LHCN-M2 (cell line): ENCODE measurements at regions not wholly inside any gene's neighbourhood (a gene's known extent, or its start where the extent isn't known, plus 50 kb on each side); places are given as distances from the start of the nearest gene placed in this dataset.

Source experiments
- DNase-seq: peaks from one replicate; pipeline ENCODE4 v3.0.0-alpha.2; 2012; ENCODE audit warnings: low read depth

- DNase-seq: no peak
Measured at GRCh38 chr1:56356376-56356990, 222.9 kb downstream of the PLPP3 start.

GRCh38 chr1:56355918-56356317 is 223.4 kb downstream of the PLPP3 start:
- no peak for DNase-seq

DNA sequence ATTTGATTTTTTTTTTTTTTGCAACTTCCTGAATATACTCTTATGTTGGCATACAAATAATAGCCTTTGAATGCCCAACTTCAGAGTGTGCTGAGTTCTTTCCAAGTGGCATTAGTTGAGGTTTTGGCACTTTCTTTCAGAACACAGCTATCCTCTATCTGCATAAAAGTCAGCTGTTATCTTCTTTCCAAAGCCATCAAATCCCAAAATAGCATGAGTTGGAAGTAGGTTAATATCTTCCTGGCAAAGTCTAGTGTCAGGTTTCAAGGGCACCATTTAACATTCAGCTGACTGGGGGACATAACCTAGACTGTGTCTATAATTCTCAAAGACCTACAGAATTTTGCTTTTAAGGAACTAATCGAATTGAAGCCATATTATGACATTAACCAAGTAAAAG is 223.9 kb downstream of the PLPP3 start:
- peak; percentile 62 for DNase-seq

DNA sequence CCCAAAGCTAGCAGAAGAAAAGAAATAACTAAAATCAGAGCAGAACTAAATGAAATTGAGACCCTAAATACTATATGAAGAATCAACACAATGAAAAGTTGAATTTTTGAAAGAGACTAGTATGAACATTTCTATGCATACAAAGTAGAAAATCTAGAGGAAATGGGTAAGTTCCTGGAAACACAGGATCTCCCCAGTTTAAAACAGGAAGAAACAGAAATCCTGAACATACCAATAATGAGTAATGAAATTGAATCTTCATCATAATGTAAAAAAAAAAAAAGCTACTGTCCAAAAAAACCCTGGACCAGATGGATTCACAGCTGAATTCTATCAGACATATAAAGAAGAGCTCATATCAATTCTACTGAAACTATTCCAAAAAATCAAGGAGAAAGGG is 233.5 kb downstream of the PLPP3 start:
- DNase-seq: no peak

GRCh38 chr1:56340977-56341376 is 238.4 kb downstream of the PLPP3 start:
- no peak for DNase-seq

- DNase-seq: no peak
Measured at GRCh38 chr1:56339786-56340465, 239.4 kb downstream of the PLPP3 start.

DNA sequence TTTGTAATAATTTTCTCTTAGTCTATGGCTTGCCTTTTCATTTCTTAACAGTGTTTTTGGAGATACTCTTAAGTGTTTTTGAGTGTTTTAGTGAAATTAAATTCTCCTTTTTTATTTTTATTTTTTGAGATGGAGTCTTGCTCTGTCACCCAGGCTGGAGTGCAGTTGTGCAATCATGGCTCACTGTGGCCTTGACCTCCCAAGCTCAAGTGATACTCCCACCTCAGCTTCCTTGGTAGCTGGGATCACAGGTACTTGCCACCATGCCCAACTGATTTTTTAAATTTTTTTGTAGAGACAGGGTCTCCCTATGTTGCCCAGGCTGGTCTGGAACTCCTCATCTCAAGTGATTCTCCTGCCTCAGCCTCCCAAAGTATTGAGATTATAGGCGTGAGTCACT is 240.3 kb downstream of the PLPP3 start:
- no peak for DNase-seq

GRCh38 chr1:56336982-56337381 is 242.4 kb downstream of the PLPP3 start:
- DNase-seq: no peak

GRCh38 chr1:56335394-56335793 is 244.0 kb downstream of the PLPP3 start:
- DNase-seq: no peak

- DNase-seq: no peak
Measured at GRCh38 chr1:56334047-56334446, 245.3 kb downstream of the PLPP3 start.

- DNase-seq: no peak
Measured at GRCh38 chr1:56333461-56333860, 245.9 kb downstream of the PLPP3 start.

DNA sequence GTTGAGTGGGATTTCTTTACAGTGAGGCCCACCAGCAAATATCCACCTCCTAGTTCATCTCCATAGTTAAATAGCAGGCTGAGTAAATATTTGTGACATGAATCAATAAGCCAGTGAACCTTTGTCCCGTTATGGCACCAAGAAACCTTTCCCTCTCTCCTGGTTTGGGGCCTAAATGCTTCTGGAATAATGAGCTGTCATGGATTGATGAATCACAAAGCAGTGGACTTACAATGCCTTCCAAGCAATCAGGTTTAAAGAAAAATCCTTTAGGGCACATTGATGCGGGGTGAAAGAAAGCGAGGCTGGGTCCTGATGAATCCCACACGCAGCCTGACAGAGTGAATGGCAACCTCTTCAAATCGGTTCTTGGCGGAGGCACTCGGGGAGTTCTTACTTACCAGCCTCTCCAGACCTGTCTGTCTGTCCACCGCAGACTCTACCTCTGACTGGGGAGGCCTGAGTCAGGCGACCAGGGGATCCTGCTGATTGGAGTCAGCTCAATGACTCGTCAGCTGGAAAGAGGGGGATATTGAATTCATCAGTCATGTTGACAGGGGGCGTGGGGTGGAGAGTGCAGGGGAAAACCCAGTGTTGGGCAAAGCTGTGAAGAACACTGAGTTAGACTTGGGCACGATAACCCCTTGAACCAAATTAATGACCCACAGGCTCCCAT is 247.3 kb downstream of the PLPP3 start:
- DNase-seq: no peak

DNA sequence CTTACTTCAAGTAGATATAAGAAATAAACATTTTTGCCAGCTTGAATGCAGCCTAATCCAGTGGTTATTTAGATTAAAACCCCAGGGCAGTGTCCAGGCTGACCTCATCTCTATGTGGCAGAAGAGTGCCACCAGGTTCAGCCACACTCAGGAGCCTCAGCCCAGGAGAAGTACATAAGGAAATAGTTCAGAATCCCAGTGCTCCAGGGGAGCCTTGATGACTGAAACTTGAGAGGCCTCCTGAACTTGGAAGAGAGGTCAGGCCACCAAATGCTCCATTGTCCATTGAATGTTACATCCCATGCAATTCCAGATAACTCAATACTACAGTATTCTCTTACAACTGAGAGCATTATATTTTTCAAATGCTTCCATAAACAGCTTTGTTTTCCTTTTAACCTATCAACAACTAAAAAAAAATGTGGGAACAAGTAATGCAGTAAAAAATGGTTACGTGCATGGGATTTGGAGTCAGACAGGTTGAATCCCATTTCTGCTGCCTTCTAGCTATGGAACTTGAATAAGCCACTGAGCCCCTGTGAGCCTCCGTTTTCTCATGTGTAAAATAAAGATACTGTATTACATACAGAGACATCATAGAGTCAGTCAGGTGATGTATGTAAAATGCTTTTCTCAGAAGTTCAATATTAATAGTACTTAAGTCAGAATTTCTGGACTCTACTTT is 248.0 kb downstream of the PLPP3 start:
- DNase-seq: no peak

DNA sequence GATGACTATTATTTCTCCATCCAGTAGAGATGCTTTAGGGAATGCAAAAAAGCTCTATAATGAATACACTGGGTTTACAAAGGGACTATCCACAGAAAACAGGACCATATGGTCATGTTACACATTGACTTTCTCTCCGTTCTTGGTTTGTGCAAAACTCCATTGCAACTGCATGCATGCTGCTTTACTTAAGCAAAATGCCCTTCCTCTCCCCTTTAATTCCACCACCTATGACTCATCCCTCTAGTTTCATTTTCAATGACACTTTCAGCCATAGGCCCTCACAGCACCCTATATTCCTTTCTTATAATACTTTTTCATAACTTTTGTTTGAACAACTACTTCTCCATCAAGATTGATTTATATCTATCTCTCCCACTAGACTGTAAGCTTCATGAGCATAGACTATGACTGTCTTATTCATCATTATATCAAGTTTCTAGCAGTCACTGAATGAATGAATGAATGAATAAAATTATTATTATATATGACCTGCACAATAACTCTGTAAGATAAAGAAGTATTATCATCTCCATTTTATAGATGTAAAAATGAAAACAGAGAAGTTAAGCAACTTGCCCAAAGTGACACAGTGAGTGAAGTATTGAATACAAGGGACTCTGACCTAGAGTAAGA is 248.9 kb downstream of the PLPP3 start:
- DNase-seq: peak; percentile 52

- no peak for DNase-seq
Measured at GRCh38 chr1:56329970-56330369, 249.4 kb downstream of the PLPP3 start.

DNA sequence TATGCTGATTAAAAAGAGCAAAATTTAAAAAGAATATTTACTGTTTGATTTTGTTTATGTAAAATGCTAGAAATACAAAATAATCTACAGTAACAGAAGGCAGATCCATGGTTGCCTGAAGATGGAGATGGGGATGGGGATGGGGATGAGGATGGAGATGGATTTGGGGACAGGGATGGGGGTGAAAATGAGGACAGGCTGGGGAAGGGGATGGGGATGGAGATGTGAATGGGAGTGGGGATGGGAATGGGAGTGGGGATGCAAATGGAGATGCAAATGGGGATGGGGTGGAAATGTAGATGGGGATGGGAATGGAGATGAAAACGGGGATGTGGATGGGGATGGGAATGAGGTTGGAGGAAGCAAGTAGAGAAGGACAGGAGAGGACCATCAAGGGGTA is 252.2 kb downstream of the PLPP3 start:
- DNase-seq: no peak

GRCh38 chr1:56326056-56326455 is 253.3 kb downstream of the PLPP3 start:
- peak; percentile 41 for DNase-seq

DNA sequence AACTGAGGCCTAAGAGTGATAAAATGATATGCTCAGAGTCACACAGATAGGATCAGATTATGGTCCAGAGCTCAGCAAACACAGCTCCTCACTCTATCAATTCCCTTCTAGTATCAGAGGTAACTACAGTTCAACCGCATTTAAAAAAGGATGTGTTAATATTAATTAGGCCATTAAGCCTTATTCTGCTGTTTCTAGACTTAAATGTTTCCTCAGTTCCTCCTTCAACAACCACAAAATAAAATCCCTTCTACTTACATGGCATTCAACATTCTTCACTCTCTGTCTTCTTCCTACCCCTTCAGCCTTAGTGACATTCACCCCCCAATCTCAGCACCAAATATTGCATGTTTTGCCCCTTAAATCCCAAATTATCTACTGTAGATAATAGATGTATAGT is 254.9 kb downstream of the PLPP3 start:
- DNase-seq: no peak

- DNase-seq: no peak
Measured at GRCh38 chr1:56322211-56322610, 257.2 kb downstream of the PLPP3 start.

GRCh38 chr1:56321150-56321490 is 258.2 kb downstream of the PLPP3 start:
- no peak for DNase-seq

DNA sequence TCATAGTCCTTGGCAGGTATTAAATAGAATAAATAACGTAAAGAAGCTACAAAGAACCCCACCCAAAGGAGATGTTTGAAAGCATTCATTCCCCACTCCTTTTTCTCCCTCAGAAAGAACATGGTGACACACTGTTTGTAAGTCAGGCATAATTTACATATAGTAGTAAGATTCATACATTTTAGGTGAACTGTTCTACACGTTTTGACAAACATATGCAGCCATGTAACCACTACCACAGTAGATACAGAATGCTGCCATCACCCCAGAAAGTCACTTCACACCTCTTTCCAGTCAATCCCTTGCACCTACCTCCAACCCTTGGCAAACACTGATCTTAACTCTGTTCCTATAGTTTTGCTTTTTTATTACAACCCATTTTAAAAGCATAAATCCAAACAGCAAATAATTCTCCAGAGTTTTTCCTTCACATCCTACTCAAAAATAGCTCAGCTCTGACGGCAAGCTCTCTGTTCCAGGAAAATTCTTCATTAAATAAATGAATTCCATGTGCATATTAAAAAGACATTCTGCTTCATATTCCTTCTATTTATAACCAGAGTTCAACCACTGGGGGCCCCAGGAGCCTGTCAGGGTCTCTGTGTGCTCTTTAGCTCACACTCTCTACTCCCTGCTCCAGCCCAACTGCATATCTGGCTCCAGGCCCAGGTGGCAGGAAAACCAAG is 258.8 kb downstream of the PLPP3 start:
- no peak for DNase-seq

GRCh38 chr1:56317722-56318121 is 261.6 kb downstream of the PLPP3 start:
- DNase-seq: no peak
